B cell (primary cell): ENCODE measurements at regions not wholly inside any gene's neighbourhood (a gene's known extent, or its start where the extent isn't known, plus 50 kb on each side); places are given as distances from the start of the nearest gene placed in this dataset.

Source experiments
- ATAC-seq: fragments of 200-7000 bp; cut with Tn5 transposase; one replicate; pipeline ENCODE4 v1.10.0; 2021; ENCODE audit warnings: low read depth, mild to moderate bottlenecking, moderate number of reproducible peaks, moderate library complexity
- CTCF ChIA-PET: fragments of 350-600 bp; sonication (Branson Sonifier 250); formaldehyde crosslinking; loops from one replicate; lab custom pipeline; 2021; ENCODE audit warnings: antibody characterized with exemption, inconsistent platforms; lab: Charles Lee
- POLR2A ChIA-PET: fragments of 350-600 bp; sonication (Branson Sonifier 250); formaldehyde crosslinking; loops from one replicate; lab custom pipeline; 2021; ENCODE audit warnings: antibody characterized with exemption; lab: Charles Lee
- DNase-seq: peaks from one replicate; pipeline ENCODE4 v3.0.0; 2013
- H2AFZ ChIP-seq: 2 replicates; pipeline ENCODE4 v1.6.1; 2012; ENCODE audit warnings: mild to moderate bottlenecking, low read depth, low read length; ENCODE audit not compliant: insufficient read depth, poor library complexity, severe bottlenecking
- H3K27ac ChIP-seq, 2 donors: 1 replicate in 1 of 2; 2 replicates in 1 of 2; pipeline ENCODE4 v1.5.1; 2012 to 2013; ENCODE audit warnings: low read length in 2 of 2, mild to moderate bottlenecking in 2 of 2, moderate library complexity in 1 of 2
- H3K27me3 ChIP-seq, 4 experiments: fragments of 200-600 bp in 1 of 4; sonication (generic) in 1 of 4; replicated peaks in 1 of 4; 1 replicate in 2 of 4; 2 replicates in 2 of 4; pipeline versions ENCODE4 v1.6.1 to v1.7.0; 2013 to 2016; ENCODE audit warnings: low read length in 3 of 4, mild to moderate bottlenecking in 2 of 4, mixed read lengths in 1 of 4, moderate library complexity in 1 of 4; ENCODE audit not compliant: insufficient read depth in 4 of 4, control insufficient read depth in 3 of 4; ENCODE audit errors: control extremely low read depth in 1 of 4
- H3K36me3 ChIP-seq, 2 experiments: replicated peaks in 1 of 2; 1 replicate in 1 of 2; 2 replicates in 1 of 2; pipeline versions ENCODE4 v1.6.1 to v1.7.1; 2013; ENCODE audit warnings: low read length in 1 of 2; ENCODE audit not compliant: insufficient read depth in 2 of 2, control insufficient read depth in 1 of 2; ENCODE audit errors: control extremely low read depth in 1 of 2, extremely low read depth in 1 of 2
- H3K4me1 ChIP-seq, 2 donors: fragments of 200-600 bp in 1 of 2; sonication (generic) in 1 of 2; 1 replicate in 1 of 2; 2 replicates in 1 of 2; pipeline versions ENCODE4 v1.5.1 to v1.6.1; 2013 to 2017; ENCODE audit warnings: low read length in 2 of 2; ENCODE audit not compliant: control insufficient read depth in 2 of 2, insufficient read depth in 2 of 2
- H3K4me2 ChIP-seq: replicated peaks from 2 replicates; pipeline ENCODE3; 2012; ENCODE audit warnings: mild to moderate bottlenecking, low read depth, low read length; ENCODE audit not compliant: poor library complexity, severe bottlenecking
- H3K4me3 ChIP-seq, 5 experiments: fragments of 200-600 bp in 1 of 5; sonication (generic) in 1 of 5; 1 replicate in 3 of 5; 2 replicates in 2 of 5; pipeline versions ENCODE4 v1.5.1 to v1.7.0; 2011 to 2016; ENCODE audit warnings: low read length in 4 of 5, mild to moderate bottlenecking in 4 of 5, low read depth in 2 of 5, control low read depth in 1 of 5, moderate library complexity in 1 of 5; ENCODE audit not compliant: insufficient read depth in 1 of 5; ENCODE audit errors: control extremely low read depth in 1 of 5, extremely low read depth in 1 of 5
- H3K79me2 ChIP-seq: fragments of 200-600 bp; sonication (generic); one replicate; pipeline ENCODE4 v1.6.0; 2016; ENCODE audit warnings: low read length; ENCODE audit not compliant: control insufficient read depth, insufficient read depth
- H3K9ac ChIP-seq: fragments of 200-600 bp; sonication (generic); 2 replicates; pipeline ENCODE4 v1.6.1; 2017; ENCODE audit warnings: mild to moderate bottlenecking, low read length, moderate library complexity
- H3K9me3 ChIP-seq, 3 donors: one replicate each; pipeline versions ENCODE4 v1.6.1 to v1.7.1; 2013; ENCODE audit warnings: low read length in 2 of 3; ENCODE audit not compliant: control insufficient read depth in 2 of 3, insufficient read depth in 1 of 3; ENCODE audit errors: control extremely low read depth in 1 of 3
- H4K20me1 ChIP-seq: 2 replicates; pipeline ENCODE4 v1.6.0; 2012; ENCODE audit warnings: mild to moderate bottlenecking, low read length; ENCODE audit not compliant: insufficient read depth, control insufficient read depth, poor library complexity, severe bottlenecking
- H3K27ac Mint-ChIP-seq: one replicate; pipeline ENCODE4 v1.8.0; 2021; ENCODE audit warnings: mixed read lengths
- H3K27me3 Mint-ChIP-seq: one replicate; pipeline ENCODE4 v1.8.0; 2021; ENCODE audit warnings: mixed read lengths
- H3K4me1 Mint-ChIP-seq: one replicate; pipeline ENCODE4 v1.8.0; 2021; ENCODE audit warnings: mixed read lengths
- H3K4me3 Mint-ChIP-seq: one replicate; pipeline ENCODE4 v1.8.0; 2021; ENCODE audit warnings: mixed read lengths
- H3K9me3 Mint-ChIP-seq: one replicate; pipeline ENCODE4 v1.8.0; 2022; ENCODE audit warnings: mixed read lengths; ENCODE audit not compliant: insufficient read depth
- CTCF ChIP-seq: fragments of 200-600 bp; IDR thresholded peaks from one replicate; pipeline ENCODE4 v1.8.0; 2022; ENCODE audit warnings: antibody characterized with exemption, mild to moderate bottlenecking
- EZH2 ChIP-seq: IDR thresholded peaks from 2 replicates; pipeline ENCODE4 v1.6.1; 2012; ENCODE audit warnings: borderline replicate concordance, low read depth, mild to moderate bottlenecking, moderate library complexity, low read length; ENCODE audit not compliant: insufficient read depth, poor library complexity, severe bottlenecking
- WGBS: methylation state at CpG from one replicate; pipeline ENCODE4 v1.1.5; 2013; ENCODE audit warnings: missing lambda C conversion rate; ENCODE audit not compliant: insufficient coverage; 5-methylcytosine and 5-hydroxymethylcytosine counted together
- intact Hi-C: fragments of 100-400 bp; cut with micrococcal nuclease; formaldehyde crosslinking; loops from one replicate; pipeline ENCODE4 v1.10.0; 2022

GRCh38 chr14:101017209-101017608, 113.7 kb upstream of the RTL1 start:
- ChIA-PET POLR2A (no interaction called here), CTCF (no interaction called here)
- no peak for ATAC-seq
- Mint-ChIP-seq H3K4me3 (no peak overlapping the region), H3K4me1 (no peaks in the 10 kb centered on the region), H3K9me3 (peaks cover 2% of the 10 kb centered on the region), H3K27ac (no peak overlapping the region), H3K27me3 (peaks cover 10% of the 10 kb centered on the region)
- no peak overlapping the region for H3K4me3 ChIP-seq
- H3K4me1 ChIP-seq: no peaks in the 10 kb centered on the region
- no peak for DNase-seq
- no peak overlapping the region for H3K9ac ChIP-seq
- no peaks in the 10 kb centered on the region for H3K79me2 ChIP-seq
- no peak overlapping the region for H3K27ac ChIP-seq
- no peaks in the 10 kb centered on the region for H3K27me3 ChIP-seq
- peaks cover 0 to 15% (median 4%) of the 10 kb centered on the region in 3 donors for H3K9me3 ChIP-seq
- no peak overlapping the region for H2AFZ ChIP-seq
- intact Hi-C loops: no loop called here
- TF ChIP-seq EZH2: no peak
- TF ChIP-seq CTCF: no peak
- H3K36me3 ChIP-seq: no peaks in the 10 kb centered on the region
- WGBS: 80% methylated on average over 1 of the region's 1 CpG
- no peaks in the 10 kb centered on the region for H4K20me1 ChIP-seq
- no peak overlapping the region for H3K4me2 ChIP-seq

- H3K4me3 Mint-ChIP-seq: no peak overlapping the region
- Histone ChIP-seq H3K36me3 (no peaks in the 10 kb centered on the region), H3K27ac (no peak overlapping the region), H3K27me3 (no peaks in the 10 kb centered on the region), H3K79me2 (no peaks in the 10 kb centered on the region), H3K4me1 (no peaks in the 10 kb centered on the region), H3K4me3 (no peak overlapping the region), H2AFZ (no peak overlapping the region), H4K20me1 (no peaks in the 10 kb centered on the region), H3K4me2 (no peak overlapping the region), H3K9me3 (peaks cover 0 to 14% (median 0%) of the 10 kb centered on the region in 3 donors), H3K9ac (no peak overlapping the region)
- WGBS: 97% methylated on average over 11 of the region's 13 CpGs
- H3K9me3 Mint-ChIP-seq: peaks cover 2% of the 10 kb centered on the region
- H3K27me3 Mint-ChIP-seq: peaks cover 10% of the 10 kb centered on the region
- no peak for TF ChIP-seq CTCF
- no peak for TF ChIP-seq EZH2
- DNase-seq (no peak), ATAC-seq (no peak)
- no peaks in the 10 kb centered on the region for H3K4me1 Mint-ChIP-seq
- POLR2A ChIA-PET: no interaction called here
- no peak overlapping the region for H3K27ac Mint-ChIP-seq
- CTCF ChIA-PET: no interaction called here
- intact Hi-C loops: no loop called here
Observed at GRCh38 chr14:101017806-101018560, 114.5 kb upstream of the RTL1 start.
